ENCODE measurements at regions not wholly inside any gene's neighbourhood (a gene's known extent, or its start where the extent isn't known, plus 50 kb on each side); places are given as distances from the start of the nearest gene placed in this dataset.
"Not testable (repeated sequence)": the region's sequence is repeated elsewhere in the genome, so short reads cannot be mapped to it uniquely, and the experiment has no call there.

GRCh38 chr6:94213226-94213625 lies 793.9 kb upstream of the EPHA7 start:
- peak; percentile 29 for DNase-seq

- no peak for DNase-seq
Measured at GRCh38 chr6:94196891-94197290, 777.5 kb upstream of the EPHA7 start.

GRCh38 chr6:94190030-94190429 lies 770.7 kb upstream of the EPHA7 start:
- no peak for DNase-seq

- no peak for DNase-seq
Measured at GRCh38 chr6:94184666-94185464, 765.5 kb upstream of the EPHA7 start.

- no peak for DNase-seq
Measured at GRCh38 chr6:94177429-94177828, 758.1 kb upstream of the EPHA7 start.

- DNase-seq, result no peak
Measured at GRCh38 chr6:94175465-94175864, 756.1 kb upstream of the EPHA7 start.

GRCh38 chr6:94163877-94164276 lies 744.5 kb upstream of the EPHA7 start:
- DNase-seq, result no peak

- no peak for DNase-seq
Measured at GRCh38 chr6:94150886-94151285, 731.5 kb upstream of the EPHA7 start.

GRCh38 chr6:94144807-94145206 lies 725.4 kb upstream of the EPHA7 start:
- DNase-seq, result no peak

GRCh38 chr6:94137178-94137577 lies 717.8 kb upstream of the EPHA7 start:
- not testable (repeated sequence) for DNase-seq

- no peak for DNase-seq
Measured at GRCh38 chr6:94133106-94133505, 713.7 kb upstream of the EPHA7 start.

GRCh38 chr6:94131271-94131670 lies 711.9 kb upstream of the EPHA7 start:
- no peak for DNase-seq

GRCh38 chr6:94130478-94130877 lies 711.1 kb upstream of the EPHA7 start:
- no peak for DNase-seq

GRCh38 chr6:94129926-94130325 lies 710.6 kb upstream of the EPHA7 start:
- DNase-seq, result no peak

- no peak for DNase-seq
Measured at GRCh38 chr6:94127716-94128115, 708.4 kb upstream of the EPHA7 start.

- no peak for DNase-seq
Measured at GRCh38 chr6:94124333-94124732, 705.0 kb upstream of the EPHA7 start.

GRCh38 chr6:94121094-94121493 lies 701.7 kb upstream of the EPHA7 start:
- DNase-seq, result no peak

GRCh38 chr6:94099072-94099471 lies 679.7 kb upstream of the EPHA7 start:
- DNase-seq, result no peak

GRCh38 chr6:94095961-94096360 lies 676.6 kb upstream of the EPHA7 start:
- no peak for DNase-seq

- DNase-seq, result no peak
Measured at GRCh38 chr6:94089941-94090340, 670.6 kb upstream of the EPHA7 start.

GRCh38 chr6:94088870-94089269 lies 669.5 kb upstream of the EPHA7 start:
- DNase-seq, result no peak

- DNase-seq, result no peak
Measured at GRCh38 chr6:94074764-94075163, 655.4 kb upstream of the EPHA7 start.

- no peak for DNase-seq
Measured at GRCh38 chr6:94071835-94072234, 652.5 kb upstream of the EPHA7 start.

GRCh38 chr6:94065707-94066337 lies 646.5 kb upstream of the EPHA7 start:
- no peak for DNase-seq

GRCh38 chr6:94052749-94053148 lies 633.4 kb upstream of the EPHA7 start:
- DNase-seq, result no peak

All from SHP77 treated with DMSO at 0.1 percent for 48 hours (cell line).